WTC11 (cell line): ENCODE measurements at regions not wholly inside any gene's neighbourhood (a gene's known extent, or its start where the extent isn't known, plus 50 kb on each side); places are given as distances from the start of the nearest gene placed in this dataset.

Source experiments
- ATAC-seq: fragments of 200-7000 bp; cut with Tn5 transposase; 2 replicates; pipeline ENCODE4 v1.10.0; 2021; ENCODE audit warnings: mild to moderate bottlenecking, moderate library complexity
- CTCF ChIA-PET: fragments of 300-600 bp; sonication (Branson Sonifier 250); formaldehyde crosslinking; loops from one replicate; lab custom pipeline; 2021; ENCODE audit warnings: antibody characterized with exemption; lab: Charles Lee
- POLR2A ChIA-PET: fragments of 350-600 bp; sonication (Branson Sonifier 250); formaldehyde crosslinking; loops from one replicate; lab custom pipeline; 2021; ENCODE audit warnings: antibody characterized with exemption; lab: Charles Lee
- DNase-seq: peaks from one replicate; pipeline ENCODE4 v3.0.0; 2021; ENCODE audit warnings: low spot score
- H3K27ac Mint-ChIP-seq: 2 replicates; pipeline ENCODE4 v1.8.0; 2021; ENCODE audit warnings: mixed read lengths
- H3K27me3 Mint-ChIP-seq: 2 replicates; pipeline ENCODE4 v1.8.0; 2021; ENCODE audit warnings: low read depth, mild to moderate bottlenecking, moderate library complexity, mixed read lengths
- H3K36me3 Mint-ChIP-seq: 2 replicates; pipeline ENCODE4 v1.8.0; 2021; ENCODE audit warnings: mixed read lengths
- H3K4me1 Mint-ChIP-seq: 2 replicates; pipeline ENCODE4 v1.8.0; 2022; ENCODE audit warnings: mixed read lengths
- H3K4me3 Mint-ChIP-seq: 2 replicates; pipeline ENCODE4 v1.8.0; 2021; ENCODE audit warnings: mild to moderate bottlenecking, moderate library complexity, mixed read lengths
- H3K9me3 Mint-ChIP-seq: 2 replicates; pipeline ENCODE4 v1.8.0; 2021; ENCODE audit warnings: mixed read lengths
- CREB1 ChIP-seq: sonication (generic); formaldehyde crosslinking; IDR thresholded peaks from 2 replicates; pipeline ENCODE4 v1.8.0; 2023; ENCODE audit warnings: mild to moderate bottlenecking, missing genetic modification reagents
- CREM ChIP-seq: sonication (generic); formaldehyde crosslinking; IDR thresholded peaks from 2 replicates; pipeline ENCODE4 v1.8.1; 2022; ENCODE audit warnings: mild to moderate bottlenecking, missing genetic modification reagents, moderate library complexity
- E2F4 ChIP-seq: sonication (generic); formaldehyde crosslinking; IDR thresholded peaks from 2 replicates; pipeline ENCODE4 v1.8.1; 2022; ENCODE audit warnings: low read depth, mild to moderate bottlenecking, moderate library complexity, missing genetic modification reagents, borderline replicate concordance
- E2F5 ChIP-seq: sonication (generic); formaldehyde crosslinking; IDR thresholded peaks from 2 replicates; pipeline ENCODE4 v1.8.1; 2022; ENCODE audit warnings: mild to moderate bottlenecking, moderate library complexity, missing genetic modification reagents
- ERG ChIP-seq: fragments of 250-450 bp; sonication (Bioruptor Pico); IDR thresholded peaks from 2 replicates; pipeline ENCODE4 v1.8.0; 2021; ENCODE audit warnings: mild to moderate bottlenecking
- ESRRA ChIP-seq: sonication (generic); formaldehyde crosslinking; IDR thresholded peaks from 2 replicates; pipeline ENCODE4 v1.8.1; 2022; ENCODE audit warnings: mild to moderate bottlenecking, missing genetic modification reagents, borderline replicate concordance
- FOXJ3 ChIP-seq: sonication (generic); formaldehyde crosslinking; IDR thresholded peaks from 2 replicates; pipeline ENCODE4 v1.9.0; 2021; ENCODE audit warnings: missing genetic modification reagents, mild to moderate bottlenecking, borderline replicate concordance
- FOXK1 ChIP-seq: sonication (generic); formaldehyde crosslinking; IDR thresholded peaks from 2 replicates; pipeline ENCODE4 v1.8.0; 2022; ENCODE audit warnings: mild to moderate bottlenecking, moderate library complexity, missing genetic modification reagents
- FOXP4 ChIP-seq: sonication (generic); formaldehyde crosslinking; IDR thresholded peaks from 2 replicates; pipeline ENCODE4 v1.8.0; 2022; ENCODE audit warnings: mild to moderate bottlenecking, missing genetic modification reagents
- GABPB1 ChIP-seq: sonication (generic); formaldehyde crosslinking; IDR thresholded peaks from 2 replicates; pipeline ENCODE4 v1.8.1; 2023; ENCODE audit warnings: mild to moderate bottlenecking, missing genetic modification reagents
- GRHL2 ChIP-seq: fragments of 250-450 bp; sonication (Bioruptor Pico); IDR thresholded peaks from 2 replicates; pipeline ENCODE4 v1.8.0; 2022; ENCODE audit warnings: mild to moderate bottlenecking, moderate library complexity; ENCODE audit not compliant: insufficient replicate concordance, severe bottlenecking
- HMGA2 ChIP-seq: fragments of 250-450 bp; sonication (Bioruptor Pico); IDR thresholded peaks from 2 replicates; pipeline ENCODE4 v1.4.0; 2021; ENCODE audit warnings: mild to moderate bottlenecking, moderate library complexity
- IRF2 ChIP-seq: sonication (generic); formaldehyde crosslinking; IDR thresholded peaks from 2 replicates; pipeline ENCODE4 v1.8.0; 2022; ENCODE audit warnings: low read depth, missing genetic modification reagents, borderline replicate concordance
- MAX ChIP-seq: sonication (generic); formaldehyde crosslinking; IDR thresholded peaks from 2 replicates; pipeline ENCODE4 v1.8.0; 2022; ENCODE audit warnings: mild to moderate bottlenecking, missing genetic modification reagents
- MXD4 ChIP-seq: fragments of 250-450 bp; sonication (Bioruptor Pico); IDR thresholded peaks from 2 replicates; pipeline ENCODE4 v1.8.0; 2021; ENCODE audit warnings: mild to moderate bottlenecking, moderate library complexity, borderline replicate concordance
- NFATC4 ChIP-seq: fragments of 250-450 bp; sonication (Bioruptor Pico); IDR thresholded peaks from 2 replicates; pipeline ENCODE4 v1.9.0; 2021; ENCODE audit warnings: mild to moderate bottlenecking
- NR1H2 ChIP-seq: sonication (generic); formaldehyde crosslinking; IDR thresholded peaks from 2 replicates; pipeline ENCODE4 v1.9.0; 2021; ENCODE audit warnings: mild to moderate bottlenecking, moderate library complexity, missing genetic modification reagents
- NR3C1 ChIP-seq: sonication (generic); formaldehyde crosslinking; conservative IDR thresholded peaks from 2 replicates; pipeline ENCODE4 v1.8.1; 2023; ENCODE audit warnings: low read depth, mild to moderate bottlenecking, missing genetic modification reagents
- RORB ChIP-seq: fragments of 250-450 bp; sonication (Bioruptor Pico); IDR thresholded peaks from 2 replicates; pipeline ENCODE4 v1.9.0; 2021; ENCODE audit warnings: mild to moderate bottlenecking
- TEAD4 ChIP-seq: sonication (generic); formaldehyde crosslinking; IDR thresholded peaks from 2 replicates; pipeline ENCODE4 v1.8.0; 2022; ENCODE audit warnings: mild to moderate bottlenecking, missing genetic modification reagents
- ZMAT4 ChIP-seq: fragments of 250-450 bp; sonication (Bioruptor Pico); IDR thresholded peaks from 2 replicates; pipeline ENCODE4 v1.9.0; 2021; ENCODE audit warnings: mild to moderate bottlenecking
- ZNF263 ChIP-seq: sonication (generic); formaldehyde crosslinking; IDR thresholded peaks from 2 replicates; pipeline ENCODE4 v1.8.1; 2022; ENCODE audit warnings: low read depth, mild to moderate bottlenecking, moderate library complexity, missing genetic modification reagents

- H3K9me3 Mint-ChIP-seq, result peaks cover 13% of the 10 kb centered on the region
- H3K27ac Mint-ChIP-seq, result no peak overlapping the region
- POLR2A ChIA-PET, result no interaction called here
- ATAC-seq, result no peak
- no peak overlapping the region for H3K4me3 Mint-ChIP-seq
- TF ChIP-seq E2F5 (CRISPR knock-in tag), result no peak
- no peak for TF ChIP-seq NR3C1 (CRISPR knock-in tag)
- TF ChIP-seq CREM (CRISPR knock-in tag), result no peak
- TF ChIP-seq CREB1, result no peak
- TF ChIP-seq E2F4 (CRISPR knock-in tag), result no peak
- TF ChIP-seq RORB, result no peak
- no peak for TF ChIP-seq ZMAT4
- TF ChIP-seq ERG, result no peak
- no peak for TF ChIP-seq FOXP4 (CRISPR knock-in tag)
- TF ChIP-seq NFATC4 (CRISPR knock-in tag), result no peak
- no peak for TF ChIP-seq ESRRA (CRISPR knock-in tag)
- TF ChIP-seq HMGA2, result no peak
- no peak for TF ChIP-seq MAX
- TF ChIP-seq ZNF263 (CRISPR knock-in tag), result no peak
- no peak for TF ChIP-seq GRHL2
- 0 out of 2 replicates have a peak, but pooled peaks cover 3% of the 10 kb centered on the region for H3K36me3 Mint-ChIP-seq
- no peaks in the 10 kb centered on the region for H3K27me3 Mint-ChIP-seq
- H3K4me1 Mint-ChIP-seq, result peaks cover 9% of the 10 kb centered on the region
- DNase-seq, result no peak
- CTCF ChIA-PET, result no interaction called here
Measured at GRCh38 chr6:122323361-122323760, 76.1 kb upstream of the HSF2 start.

- ChIA-PET CTCF (no interaction called here), POLR2A (no interaction called here)
- H3K36me3 Mint-ChIP-seq, result 0 out of 2 replicates have a peak, but pooled peaks cover 2% of the 10 kb centered on the region
- no peaks in the 10 kb centered on the region for H3K27me3 Mint-ChIP-seq
- no peak overlapping the region for H3K4me3 Mint-ChIP-seq
- no peak for DNase-seq
- peaks cover 5% of the 10 kb centered on the region for H3K9me3 Mint-ChIP-seq
- no peak for TF ChIP-seq MAX
- no peak for TF ChIP-seq MXD4
- TF ChIP-seq FOXJ3 (CRISPR knock-in tag), result no peak
- TF ChIP-seq IRF2 (CRISPR knock-in tag), result no peak
- TF ChIP-seq ESRRA (CRISPR knock-in tag), result no peak
- TF ChIP-seq RORB, result no peak
- no peak for TF ChIP-seq NR1H2 (CRISPR knock-in tag)
- TF ChIP-seq FOXK1, result no peak
- no peak for TF ChIP-seq GABPB1 (CRISPR knock-in tag)
- TF ChIP-seq TEAD4, result no peak
- no peak for TF ChIP-seq FOXP4 (CRISPR knock-in tag)
- TF ChIP-seq, all 79 proteins: peak for 0
- ATAC-seq, result no peak
- Mint-ChIP-seq H3K4me1 (peaks cover 5% of the 10 kb centered on the region), H3K27ac (no peak overlapping the region)
Measured at GRCh38 chr6:122330315-122330714, 69.1 kb upstream of the HSF2 start.
